DMS53 (cell line): ENCODE measurements at regions not wholly inside any gene's neighbourhood (a gene's known extent, or its start where the extent isn't known, plus 50 kb on each side); places are given as distances from the start of the nearest gene placed in this dataset.
"Not testable (repeated sequence)": the region's sequence is repeated elsewhere in the genome, so short reads cannot be mapped to it uniquely, and the experiment has no call there.

ENCODE experiments used
- DNase-seq: peaks from one replicate; lab custom pipeline; 2025; lab: John Stamatoyannopoulos, UW

GRCh38 chr12:28987538-28988324, 161.3 kb upstream of the FAR2 start:
- DNase-seq: no peak

- DNase-seq: no peak
Measured at GRCh38 chr12:28988325-28988704, 160.8 kb upstream of the FAR2 start.

- DNase-seq: no peak
Measured at GRCh38 chr12:28991626-28992025, 157.5 kb upstream of the FAR2 start.

- DNase-seq: no peak
Measured at GRCh38 chr12:28993720-28994119, 155.4 kb upstream of the FAR2 start.

- DNase-seq: no peak
Measured at GRCh38 chr12:28994179-28994715, 154.8 kb upstream of the FAR2 start.

GRCh38 chr12:28996688-28997087, 152.4 kb upstream of the FAR2 start:
- no peak for DNase-seq

- DNase-seq: peak; percentile 66
Measured at GRCh38 chr12:28998662-28999120, 150.4 kb upstream of the FAR2 start.

- DNase-seq: no peak
Measured at GRCh38 chr12:29004066-29004935, 144.8 kb upstream of the FAR2 start.

- no peak for DNase-seq
Measured at GRCh38 chr12:29004936-29005304, 144.2 kb upstream of the FAR2 start.

- DNase-seq: no peak
Measured at GRCh38 chr12:29008786-29009185, 140.3 kb upstream of the FAR2 start.

- DNase-seq: no peak
Measured at GRCh38 chr12:29012673-29013072, 136.4 kb upstream of the FAR2 start.

GRCh38 chr12:29017532-29017931, 131.5 kb upstream of the FAR2 start:
- not testable (repeated sequence) for DNase-seq

GRCh38 chr12:29023436-29024076, 125.5 kb upstream of the FAR2 start:
- peak; percentile 15 for DNase-seq

- DNase-seq: peak; percentile 60
Measured at GRCh38 chr12:29024117-29024516, 125.0 kb upstream of the FAR2 start.

- DNase-seq: no peak
Measured at GRCh38 chr12:29025937-29026336, 123.1 kb upstream of the FAR2 start.

GRCh38 chr12:29026419-29026818, 122.7 kb upstream of the FAR2 start:
- DNase-seq: peak; percentile 95

- DNase-seq: not testable (repeated sequence)
Measured at GRCh38 chr12:29029484-29029883, 119.6 kb upstream of the FAR2 start.

- no peak for DNase-seq
Measured at GRCh38 chr12:29030006-29030405, 119.1 kb upstream of the FAR2 start.

GRCh38 chr12:29032446-29032845, 116.6 kb upstream of the FAR2 start:
- no peak for DNase-seq

- no peak for DNase-seq
Measured at GRCh38 chr12:29033519-29033918, 115.6 kb upstream of the FAR2 start.

GRCh38 chr12:29035112-29035511, 114.0 kb upstream of the FAR2 start:
- DNase-seq: no peak

- DNase-seq: no peak
Measured at GRCh38 chr12:29039013-29039412, 110.1 kb upstream of the FAR2 start.
